B cell (primary cell): ENCODE measurements at regions not wholly inside any gene's neighbourhood (a gene's known extent, or its start where the extent isn't known, plus 50 kb on each side); places are given as distances from the start of the nearest gene placed in this dataset.
"Not testable (repeated sequence)": the region's sequence is repeated elsewhere in the genome, so short reads cannot be mapped to it uniquely, and the experiment has no call there.

Source experiments
- ATAC-seq: fragments of 200-7000 bp; cut with Tn5 transposase; one replicate; pipeline ENCODE4 v1.10.0; 2021; ENCODE audit warnings: low read depth, mild to moderate bottlenecking, moderate number of reproducible peaks, moderate library complexity
- CTCF ChIA-PET: fragments of 350-600 bp; sonication (Branson Sonifier 250); formaldehyde crosslinking; loops from one replicate; lab custom pipeline; 2021; ENCODE audit warnings: antibody characterized with exemption, inconsistent platforms; lab: Charles Lee
- POLR2A ChIA-PET: fragments of 350-600 bp; sonication (Branson Sonifier 250); formaldehyde crosslinking; loops from one replicate; lab custom pipeline; 2021; ENCODE audit warnings: antibody characterized with exemption; lab: Charles Lee
- DNase-seq: peaks from one replicate; pipeline ENCODE4 v3.0.0; 2013
- H2AFZ ChIP-seq: 2 replicates; pipeline ENCODE4 v1.6.1; 2012; ENCODE audit warnings: mild to moderate bottlenecking, low read depth, low read length; ENCODE audit not compliant: insufficient read depth, poor library complexity, severe bottlenecking
- H3K27ac ChIP-seq, 2 donors: 1 replicate in 1 of 2; 2 replicates in 1 of 2; pipeline ENCODE4 v1.5.1; 2012 to 2013; ENCODE audit warnings: low read length in 2 of 2, mild to moderate bottlenecking in 2 of 2, moderate library complexity in 1 of 2
- H3K27me3 ChIP-seq, 4 experiments: fragments of 200-600 bp in 1 of 4; sonication (generic) in 1 of 4; replicated peaks in 1 of 4; 1 replicate in 2 of 4; 2 replicates in 2 of 4; pipeline versions ENCODE4 v1.6.1 to v1.7.0; 2013 to 2016; ENCODE audit warnings: low read length in 3 of 4, mild to moderate bottlenecking in 2 of 4, mixed read lengths in 1 of 4, moderate library complexity in 1 of 4; ENCODE audit not compliant: insufficient read depth in 4 of 4, control insufficient read depth in 3 of 4; ENCODE audit errors: control extremely low read depth in 1 of 4
- H3K36me3 ChIP-seq, 2 experiments: replicated peaks in 1 of 2; 1 replicate in 1 of 2; 2 replicates in 1 of 2; pipeline versions ENCODE4 v1.6.1 to v1.7.1; 2013; ENCODE audit warnings: low read length in 1 of 2; ENCODE audit not compliant: insufficient read depth in 2 of 2, control insufficient read depth in 1 of 2; ENCODE audit errors: control extremely low read depth in 1 of 2, extremely low read depth in 1 of 2
- H3K4me1 ChIP-seq, 2 donors: fragments of 200-600 bp in 1 of 2; sonication (generic) in 1 of 2; 1 replicate in 1 of 2; 2 replicates in 1 of 2; pipeline versions ENCODE4 v1.5.1 to v1.6.1; 2013 to 2017; ENCODE audit warnings: low read length in 2 of 2; ENCODE audit not compliant: control insufficient read depth in 2 of 2, insufficient read depth in 2 of 2
- H3K4me2 ChIP-seq: replicated peaks from 2 replicates; pipeline ENCODE3; 2012; ENCODE audit warnings: mild to moderate bottlenecking, low read depth, low read length; ENCODE audit not compliant: poor library complexity, severe bottlenecking
- H3K4me3 ChIP-seq, 5 experiments: fragments of 200-600 bp in 1 of 5; sonication (generic) in 1 of 5; 1 replicate in 3 of 5; 2 replicates in 2 of 5; pipeline versions ENCODE4 v1.5.1 to v1.7.0; 2011 to 2016; ENCODE audit warnings: low read length in 4 of 5, mild to moderate bottlenecking in 4 of 5, low read depth in 2 of 5, control low read depth in 1 of 5, moderate library complexity in 1 of 5; ENCODE audit not compliant: insufficient read depth in 1 of 5; ENCODE audit errors: control extremely low read depth in 1 of 5, extremely low read depth in 1 of 5
- H3K79me2 ChIP-seq: fragments of 200-600 bp; sonication (generic); one replicate; pipeline ENCODE4 v1.6.0; 2016; ENCODE audit warnings: low read length; ENCODE audit not compliant: control insufficient read depth, insufficient read depth
- H3K9ac ChIP-seq: fragments of 200-600 bp; sonication (generic); 2 replicates; pipeline ENCODE4 v1.6.1; 2017; ENCODE audit warnings: mild to moderate bottlenecking, low read length, moderate library complexity
- H3K9me3 ChIP-seq, 3 donors: one replicate each; pipeline versions ENCODE4 v1.6.1 to v1.7.1; 2013; ENCODE audit warnings: low read length in 2 of 3; ENCODE audit not compliant: control insufficient read depth in 2 of 3, insufficient read depth in 1 of 3; ENCODE audit errors: control extremely low read depth in 1 of 3
- H4K20me1 ChIP-seq: 2 replicates; pipeline ENCODE4 v1.6.0; 2012; ENCODE audit warnings: mild to moderate bottlenecking, low read length; ENCODE audit not compliant: insufficient read depth, control insufficient read depth, poor library complexity, severe bottlenecking
- H3K27ac Mint-ChIP-seq: one replicate; pipeline ENCODE4 v1.8.0; 2021; ENCODE audit warnings: mixed read lengths
- H3K27me3 Mint-ChIP-seq: one replicate; pipeline ENCODE4 v1.8.0; 2021; ENCODE audit warnings: mixed read lengths
- H3K4me1 Mint-ChIP-seq: one replicate; pipeline ENCODE4 v1.8.0; 2021; ENCODE audit warnings: mixed read lengths
- H3K4me3 Mint-ChIP-seq: one replicate; pipeline ENCODE4 v1.8.0; 2021; ENCODE audit warnings: mixed read lengths
- H3K9me3 Mint-ChIP-seq: one replicate; pipeline ENCODE4 v1.8.0; 2022; ENCODE audit warnings: mixed read lengths; ENCODE audit not compliant: insufficient read depth
- EZH2 ChIP-seq: IDR thresholded peaks from 2 replicates; pipeline ENCODE4 v1.6.1; 2012; ENCODE audit warnings: borderline replicate concordance, low read depth, mild to moderate bottlenecking, moderate library complexity, low read length; ENCODE audit not compliant: insufficient read depth, poor library complexity, severe bottlenecking
- WGBS: methylation state at CpG from one replicate; pipeline ENCODE4 v1.1.5; 2013; ENCODE audit warnings: missing lambda C conversion rate; ENCODE audit not compliant: insufficient coverage; 5-methylcytosine and 5-hydroxymethylcytosine counted together
- intact Hi-C: fragments of 100-400 bp; cut with micrococcal nuclease; formaldehyde crosslinking; loops from one replicate; pipeline ENCODE4 v1.10.0; 2022
- TF ChIP-seq, protein P1 (sequence below): fragments of 200-600 bp; IDR thresholded peaks from one replicate; pipeline ENCODE4 v1.8.0; 2022; ENCODE audit warnings: antibody characterized with exemption, mild to moderate bottlenecking

DNA sequence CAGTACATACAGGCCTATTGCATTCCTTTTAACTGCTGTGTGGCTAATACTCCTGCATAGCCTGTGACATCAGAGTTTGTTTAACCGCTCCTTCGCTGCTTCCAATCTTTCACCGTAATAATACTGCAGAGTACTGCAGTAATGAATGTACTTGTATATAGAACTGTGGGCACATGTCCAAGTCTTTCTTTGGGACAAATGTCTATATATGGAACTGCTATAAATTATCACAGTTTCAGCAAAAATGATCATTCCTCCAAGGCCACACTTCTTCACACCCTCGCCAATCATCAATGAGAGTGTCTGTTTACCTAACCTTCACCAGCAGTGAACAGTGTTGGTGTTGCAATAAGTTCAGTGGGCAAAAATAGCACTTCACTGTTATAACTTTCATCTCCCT lies 230.4 kb downstream of the SP3 start:
- Histone ChIP-seq H2AFZ (no peak overlapping the region), H3K79me2 (no peaks in the 10 kb centered on the region), H3K27me3 (peaks cover 0 to 1% (median 0%) of the 10 kb centered on the region in 4 experiments), H4K20me1 (no peaks in the 10 kb centered on the region), H3K9ac (no peak overlapping the region), H3K4me3 (no peak overlapping the region), H3K4me1 (no peaks in the 10 kb centered on the region), H3K36me3 (no peaks in the 10 kb centered on the region), H3K4me2 (no peak overlapping the region), H3K9me3 (no peaks in the 10 kb centered on the region), H3K27ac (no peak overlapping the region)
- H3K4me1 Mint-ChIP-seq, result no peaks in the 10 kb centered on the region
- H3K9me3 Mint-ChIP-seq, result peaks cover 2% of the 10 kb centered on the region
- H3K27ac Mint-ChIP-seq, result no peak overlapping the region
- intact Hi-C loops, result no loop called here
- CTCF ChIA-PET, result no interaction called here
- no peak for DNase-seq
- TF ChIP-seq, protein P1, sequence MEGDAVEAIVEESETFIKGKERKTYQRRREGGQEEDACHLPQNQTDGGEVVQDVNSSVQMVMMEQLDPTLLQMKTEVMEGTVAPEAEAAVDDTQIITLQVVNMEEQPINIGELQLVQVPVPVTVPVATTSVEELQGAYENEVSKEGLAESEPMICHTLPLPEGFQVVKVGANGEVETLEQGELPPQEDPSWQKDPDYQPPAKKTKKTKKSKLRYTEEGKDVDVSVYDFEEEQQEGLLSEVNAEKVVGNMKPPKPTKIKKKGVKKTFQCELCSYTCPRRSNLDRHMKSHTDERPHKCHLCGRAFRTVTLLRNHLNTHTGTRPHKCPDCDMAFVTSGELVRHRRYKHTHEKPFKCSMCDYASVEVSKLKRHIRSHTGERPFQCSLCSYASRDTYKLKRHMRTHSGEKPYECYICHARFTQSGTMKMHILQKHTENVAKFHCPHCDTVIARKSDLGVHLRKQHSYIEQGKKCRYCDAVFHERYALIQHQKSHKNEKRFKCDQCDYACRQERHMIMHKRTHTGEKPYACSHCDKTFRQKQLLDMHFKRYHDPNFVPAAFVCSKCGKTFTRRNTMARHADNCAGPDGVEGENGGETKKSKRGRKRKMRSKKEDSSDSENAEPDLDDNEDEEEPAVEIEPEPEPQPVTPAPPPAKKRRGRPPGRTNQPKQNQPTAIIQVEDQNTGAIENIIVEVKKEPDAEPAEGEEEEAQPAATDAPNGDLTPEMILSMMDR, result no peak
- TF ChIP-seq EZH2, result no peak
- peaks cover 3% of the 10 kb centered on the region for H3K27me3 Mint-ChIP-seq
- POLR2A ChIA-PET, result no interaction called here
- H3K4me3 Mint-ChIP-seq, result no peak overlapping the region
- no peak for ATAC-seq
- no CpG with 5 or more reads among the region's 4 CpGs for WGBS

DNA sequence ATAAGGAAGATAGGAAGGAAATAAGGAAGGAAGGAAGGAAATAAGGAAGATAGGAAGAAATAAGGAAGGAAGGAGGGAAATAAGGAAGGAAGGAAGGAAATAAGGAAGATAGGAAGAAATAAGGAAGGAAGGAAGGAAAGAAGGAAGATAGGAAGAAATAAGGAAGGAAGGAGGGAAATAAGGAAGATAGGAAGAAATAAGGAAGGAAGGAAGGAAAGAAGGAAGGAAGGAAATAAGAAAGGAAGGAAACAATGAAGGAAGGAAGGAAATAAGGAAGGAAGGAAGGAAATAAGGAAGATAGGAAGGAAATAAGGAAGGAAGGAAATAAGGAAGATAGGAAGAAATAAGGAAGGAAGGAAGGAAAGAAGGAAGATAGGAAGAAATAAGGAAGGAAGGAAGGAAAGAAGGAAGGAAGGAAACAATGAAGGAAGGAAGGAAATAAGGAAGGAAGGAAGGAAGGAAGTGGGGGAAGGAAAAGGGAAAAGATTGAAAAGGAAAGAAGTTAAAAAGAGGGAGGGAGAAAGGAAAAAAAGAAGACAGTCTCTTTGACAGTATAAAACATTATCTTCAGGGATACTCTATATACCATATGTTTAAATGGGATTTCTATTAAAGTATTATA lies 227.1 kb downstream of the SP3 start:
- H3K27ac ChIP-seq, H3K4me3 Mint-ChIP-seq, POLR2A ChIA-PET, intact Hi-C loops, H3K9ac ChIP-seq, H3K79me2 ChIP-seq, DNase-seq, H3K9me3 ChIP-seq, H3K4me3 ChIP-seq, H3K4me1 Mint-ChIP-seq, H3K36me3 ChIP-seq, H3K4me1 ChIP-seq, H4K20me1 ChIP-seq, H3K27ac Mint-ChIP-seq, H2AFZ ChIP-seq, CTCF ChIA-PET, ATAC-seq, H3K27me3 ChIP-seq, H3K4me2 ChIP-seq, H3K9me3 Mint-ChIP-seq: not testable (repeated sequence)
- peaks cover 24% of the 10 kb centered on the region for H3K27me3 Mint-ChIP-seq
